GM13976 (cell line): ENCODE measurements at regions not wholly inside any gene's neighbourhood (a gene's known extent, or its start where the extent isn't known, plus 50 kb on each side); places are given as distances from the start of the nearest gene placed in this dataset.
"Not testable (repeated sequence)": the region's sequence is repeated elsewhere in the genome, so short reads cannot be mapped to it uniquely, and the experiment has no call there.

Experiments used
- DNase-seq: peaks from one replicate; pipeline ENCODE4 v3.0.0; 2012; ENCODE audit warnings: low spot score
- in situ Hi-C: fragments of 300-500 bp; cut with MboI; formaldehyde crosslinking; loops from one replicate; pipeline ENCODE4 v1.12.0; 2022; ENCODE audit warnings: low sequenced_read_pairs, mixed read lengths, inconsistent platforms; ENCODE audit not compliant: unreplicated experiment
- TF ChIP-seq, protein P1 (sequence below): IDR thresholded peaks from 2 replicates; pipeline ENCODE4 v1.5.1; 2012; ENCODE audit warnings: borderline replicate concordance, mild to moderate bottlenecking; ENCODE audit not compliant: insufficient read depth; ENCODE audit errors: extremely low read depth, missing control alignments, control extremely low read depth

DNA sequence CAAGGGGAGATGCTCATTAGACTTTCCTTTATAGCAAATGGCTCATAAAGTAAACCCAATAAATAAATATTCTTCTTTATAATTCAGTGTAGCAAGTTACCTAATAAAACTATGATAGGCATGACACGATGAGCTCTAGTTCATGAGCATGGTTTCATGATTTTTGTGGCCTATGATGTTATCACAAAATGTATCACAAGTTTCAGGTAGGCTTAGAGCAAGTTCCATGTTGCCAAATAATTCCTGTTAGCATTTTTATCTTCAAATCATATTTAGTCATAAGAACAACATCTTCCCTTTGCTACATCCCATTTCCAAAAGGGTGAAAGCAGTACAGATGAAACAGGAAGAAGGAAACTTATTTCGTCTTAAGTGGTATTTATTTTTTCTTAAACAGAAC is 200.2 kb downstream of the ENC1 start:
- TF ChIP-seq, protein P1, sequence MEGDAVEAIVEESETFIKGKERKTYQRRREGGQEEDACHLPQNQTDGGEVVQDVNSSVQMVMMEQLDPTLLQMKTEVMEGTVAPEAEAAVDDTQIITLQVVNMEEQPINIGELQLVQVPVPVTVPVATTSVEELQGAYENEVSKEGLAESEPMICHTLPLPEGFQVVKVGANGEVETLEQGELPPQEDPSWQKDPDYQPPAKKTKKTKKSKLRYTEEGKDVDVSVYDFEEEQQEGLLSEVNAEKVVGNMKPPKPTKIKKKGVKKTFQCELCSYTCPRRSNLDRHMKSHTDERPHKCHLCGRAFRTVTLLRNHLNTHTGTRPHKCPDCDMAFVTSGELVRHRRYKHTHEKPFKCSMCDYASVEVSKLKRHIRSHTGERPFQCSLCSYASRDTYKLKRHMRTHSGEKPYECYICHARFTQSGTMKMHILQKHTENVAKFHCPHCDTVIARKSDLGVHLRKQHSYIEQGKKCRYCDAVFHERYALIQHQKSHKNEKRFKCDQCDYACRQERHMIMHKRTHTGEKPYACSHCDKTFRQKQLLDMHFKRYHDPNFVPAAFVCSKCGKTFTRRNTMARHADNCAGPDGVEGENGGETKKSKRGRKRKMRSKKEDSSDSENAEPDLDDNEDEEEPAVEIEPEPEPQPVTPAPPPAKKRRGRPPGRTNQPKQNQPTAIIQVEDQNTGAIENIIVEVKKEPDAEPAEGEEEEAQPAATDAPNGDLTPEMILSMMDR = no peak
- no peak for DNase-seq
- in situ Hi-C loops = no loop called here

DNA sequence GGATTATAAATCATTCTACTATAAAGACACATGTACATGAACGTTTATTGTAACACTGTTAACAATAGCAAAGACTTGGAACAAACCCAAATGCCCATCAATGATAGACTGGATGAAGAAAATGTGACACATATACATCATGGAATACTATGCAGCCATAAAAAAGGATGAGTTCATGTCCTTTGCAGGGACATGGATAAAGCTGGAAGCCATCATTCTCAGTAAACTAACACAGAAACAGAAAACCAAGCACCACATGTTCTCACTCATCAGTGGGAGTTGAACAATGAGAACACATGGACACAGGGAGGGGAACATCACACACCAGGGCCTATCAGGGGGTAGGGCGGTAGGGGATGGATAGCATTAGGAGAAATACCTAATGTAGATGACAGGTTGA is 202.7 kb downstream of the ENC1 start:
- in situ Hi-C loops, DNase-seq: not testable (repeated sequence)

DNA sequence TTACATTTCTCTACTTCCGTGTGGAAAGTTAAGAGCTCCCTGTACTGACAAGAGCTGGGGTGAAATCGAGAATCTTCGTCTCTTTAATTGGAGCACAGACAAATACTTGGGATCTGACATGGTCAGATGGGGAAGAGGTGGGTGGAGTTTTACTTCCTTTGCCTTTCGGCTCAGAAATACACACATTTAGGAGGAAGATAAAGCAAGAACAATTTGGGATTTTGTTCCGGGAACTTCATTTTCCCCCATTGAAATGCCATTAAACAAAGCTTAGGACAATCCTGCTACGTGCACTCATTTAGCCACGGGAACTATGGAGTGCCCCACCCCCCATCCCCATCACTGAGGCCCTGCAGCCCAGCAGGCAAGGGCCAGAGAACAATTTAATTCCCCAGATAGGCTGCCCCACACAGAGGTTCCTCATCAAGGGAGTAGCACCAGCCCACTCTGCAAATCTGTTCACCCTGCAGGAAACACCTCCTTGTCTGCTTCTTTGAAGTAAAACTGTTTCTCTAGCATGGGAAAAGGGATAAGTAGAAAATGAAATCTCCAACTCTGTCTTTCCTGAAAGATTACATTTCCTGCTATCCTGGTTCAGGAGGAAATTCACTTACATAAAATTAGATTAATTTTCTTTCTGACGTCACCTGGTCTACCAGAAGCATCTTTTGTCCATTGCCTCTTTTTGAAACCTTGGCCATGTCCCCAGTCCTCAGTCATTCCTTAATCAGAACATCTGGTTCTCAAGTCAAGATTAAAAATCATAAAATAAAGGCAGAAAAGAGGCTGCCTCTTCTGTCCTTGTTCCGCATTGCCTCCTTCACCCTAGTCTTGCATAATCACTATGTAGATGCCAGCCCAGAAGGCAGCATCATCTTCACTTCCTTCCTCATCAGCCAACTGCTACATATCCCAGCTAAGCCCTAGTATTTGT is 206.4 kb downstream of the ENC1 start:
- in situ Hi-C loops = no loop called here
- no peak for DNase-seq

DNA sequence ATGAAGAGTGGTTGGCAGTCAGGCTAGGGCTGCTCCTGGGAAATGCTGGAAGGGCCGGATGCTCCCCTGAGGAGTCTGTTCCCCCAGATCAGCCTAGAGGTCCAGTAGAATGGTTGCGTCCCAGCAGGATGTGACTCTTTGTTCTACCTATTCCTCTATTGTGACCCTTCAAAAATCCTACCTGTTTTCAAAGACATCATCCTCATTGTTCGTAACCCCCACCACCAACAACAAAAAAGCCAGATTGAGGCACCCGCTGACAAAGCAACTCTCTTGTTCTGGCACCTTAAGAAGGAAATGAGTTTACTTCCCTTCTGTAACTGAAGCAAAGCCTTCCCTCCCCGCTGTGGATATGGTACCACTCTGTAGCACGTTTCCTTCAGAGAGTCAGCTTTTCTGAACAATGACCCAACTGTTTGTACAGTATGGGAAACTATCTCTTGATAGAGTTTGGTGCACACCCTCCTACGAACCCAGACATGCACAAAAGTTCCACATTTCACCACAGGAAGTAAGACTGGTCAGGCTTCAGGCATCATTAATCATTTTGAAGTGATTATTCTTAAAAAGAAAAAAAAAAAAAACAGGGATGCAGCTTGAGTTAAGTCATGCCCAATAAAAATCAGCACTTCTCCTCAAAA is 207.2 kb downstream of the ENC1 start:
- in situ Hi-C loops = no loop called here
- TF ChIP-seq, protein P1 = no peak
- peak; percentile 13 for DNase-seq

More for the DNA sequence above, 206.4 kb downstream of the ENC1 start:
- TF ChIP-seq, protein P1 = no peak

DNA sequence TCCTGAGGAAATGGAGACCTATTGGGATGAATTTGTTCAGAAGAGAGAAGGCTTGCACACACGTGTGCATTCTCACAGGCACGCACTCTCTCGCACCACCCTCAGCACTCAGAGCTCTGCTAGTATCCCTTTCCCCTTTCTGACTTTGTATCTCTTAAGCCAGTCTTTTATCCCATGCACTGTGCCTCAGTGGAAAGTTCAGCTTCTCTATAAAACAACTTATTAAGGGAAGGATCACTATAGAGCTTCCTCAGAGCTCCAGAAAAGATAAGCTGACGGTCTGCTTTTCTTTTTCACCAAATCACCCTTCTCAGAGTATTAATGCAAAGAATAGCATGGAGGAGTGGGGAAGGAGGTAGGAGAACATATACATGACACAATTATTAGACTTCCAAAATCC is 207.8 kb downstream of the ENC1 start:
- DNase-seq = no peak
- in situ Hi-C loops = no loop called here
- TF ChIP-seq, protein P1 = no peak

DNA sequence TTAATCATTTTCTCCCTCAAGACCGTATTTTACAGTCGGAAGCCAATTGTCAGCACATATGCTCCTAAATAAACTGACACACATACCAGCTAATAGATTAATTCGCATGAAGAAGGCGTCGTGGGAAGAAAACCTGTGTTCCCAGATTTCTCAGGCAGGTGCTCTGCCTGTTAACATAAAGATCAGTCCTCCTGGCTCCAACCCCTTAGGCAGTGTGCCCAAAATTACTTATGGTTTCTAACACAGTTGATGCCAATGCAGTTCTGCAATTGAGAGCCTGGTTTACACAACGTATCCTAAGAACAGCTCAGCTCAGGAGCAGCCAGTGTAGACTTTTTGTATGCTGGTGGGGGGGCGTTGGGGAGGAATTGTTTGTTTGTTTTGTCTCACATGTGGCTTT is 208.3 kb downstream of the ENC1 start:
- DNase-seq = no peak
- in situ Hi-C loops = no loop called here
- TF ChIP-seq, protein P1 = no peak

DNA sequence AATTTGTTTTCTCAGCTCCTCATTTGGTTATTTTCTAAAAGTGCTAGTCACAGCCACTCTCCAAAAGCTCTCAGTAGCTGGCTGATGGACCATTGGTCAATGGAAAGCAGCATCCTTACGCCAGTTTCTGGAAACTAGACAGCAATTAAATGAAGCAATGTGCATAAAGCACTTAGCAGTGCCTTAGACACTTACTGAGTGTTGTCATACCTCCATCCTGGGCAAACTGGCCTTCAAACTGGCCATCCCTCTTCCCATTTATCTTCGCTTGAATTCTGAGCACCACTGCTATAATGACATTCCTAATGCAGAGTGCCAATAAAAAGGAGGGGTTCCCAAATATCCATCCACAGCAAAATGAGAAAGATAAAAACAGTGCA is 209.2 kb downstream of the ENC1 start:
- DNase-seq = no peak
- TF ChIP-seq, protein P1 = no peak
- in situ Hi-C loops = no loop called here
